Keratinocyte (primary cell): ENCODE measurements at regions not wholly inside any gene's neighbourhood (a gene's known extent, or its start where the extent isn't known, plus 50 kb on each side); places are given as distances from the start of the nearest gene placed in this dataset.
"Not testable (repeated sequence)": the region's sequence is repeated elsewhere in the genome, so short reads cannot be mapped to it uniquely, and the experiment has no call there.

ENCODE experiments used
- DNase-seq: peaks from one replicate; pipeline ENCODE4 v3.0.0-alpha.2; 2011; ENCODE audit warnings: low read depth, missing footprints, low spot score
- FAIRE-seq: peaks from 2 replicates; lab custom pipeline; 2011; peaks lifted over from hg19 to GRCh38; lab: Jason Lieb, UNC
- H2AFZ ChIP-seq: 2 replicates; pipeline ENCODE4 v1.6.0; 2012; ENCODE audit warnings: low read length, control low read depth, inconsistent platforms; ENCODE audit not compliant: control insufficient read depth
- H3K27ac ChIP-seq: 2 replicates; pipeline ENCODE4 v1.5.1; 2011; ENCODE audit warnings: low read length; ENCODE audit not compliant: control insufficient read depth, insufficient read depth
- H3K27me3 ChIP-seq: 3 replicates; pipeline ENCODE4 v1.6.0; 2011; ENCODE audit warnings: low read length; ENCODE audit not compliant: control insufficient read depth, insufficient read depth; ENCODE audit errors: extremely low read depth
- H3K36me3 ChIP-seq, 2 experiments: 2 replicates in 1 of 2; 3 replicates in 1 of 2; pipeline ENCODE4 v1.5.1; 2011; ENCODE audit warnings: low read length in 2 of 2, mild to moderate bottlenecking in 1 of 2; ENCODE audit not compliant: control insufficient read depth in 2 of 2, insufficient read depth in 2 of 2; ENCODE audit errors: extremely low read depth in 1 of 2
- H3K4me1 ChIP-seq: 3 replicates; pipeline ENCODE4 v1.5.1; 2011; ENCODE audit warnings: low read length; ENCODE audit not compliant: control insufficient read depth, insufficient read depth; ENCODE audit errors: extremely low read depth
- H3K4me2 ChIP-seq: 3 replicates; pipeline ENCODE4 v1.6.0; 2011; ENCODE audit warnings: low read depth, low read length; ENCODE audit not compliant: control insufficient read depth, insufficient read depth; ENCODE audit errors: extremely low read depth
- H3K4me3 ChIP-seq, 3 experiments: fragments of 200-600 bp in 1 of 3; sonication (generic) in 1 of 3; 2 replicates in 2 of 3; 3 replicates in 1 of 3; pipeline ENCODE4 v1.5.1; 2011 to 2016; ENCODE audit warnings: low read length in 3 of 3, mild to moderate bottlenecking in 3 of 3, control low read depth in 2 of 3, inconsistent platforms in 1 of 3, low read depth in 1 of 3, mixed read lengths in 1 of 3, mixed run types in 1 of 3, moderate library complexity in 1 of 3; ENCODE audit not compliant: control insufficient read depth in 2 of 3, insufficient read depth in 2 of 3; ENCODE audit errors: extremely low read depth in 1 of 3
- H3K79me2 ChIP-seq: 2 replicates; pipeline ENCODE4 v1.6.0; 2012; ENCODE audit warnings: low read length; ENCODE audit not compliant: control insufficient read depth, insufficient read depth
- H3K9ac ChIP-seq: 3 replicates; pipeline ENCODE4 v1.6.0; 2011; ENCODE audit warnings: low read length; ENCODE audit not compliant: control insufficient read depth, insufficient read depth; ENCODE audit errors: extremely low read depth
- H3K9me1 ChIP-seq: 3 replicates; pipeline ENCODE4 v1.6.0; 2011; ENCODE audit warnings: low read length; ENCODE audit not compliant: control insufficient read depth, insufficient read depth; ENCODE audit errors: extremely low read depth
- H3K9me3 ChIP-seq: 2 replicates; pipeline ENCODE4 v1.5.1; 2012; ENCODE audit warnings: low read depth, low read length; ENCODE audit not compliant: control insufficient read depth
- H4K20me1 ChIP-seq: 3 replicates; pipeline ENCODE4 v1.6.0; 2011; ENCODE audit warnings: low read length; ENCODE audit not compliant: control insufficient read depth, insufficient read depth; ENCODE audit errors: extremely low read depth
- EZH2 ChIP-seq: IDR thresholded peaks from one replicate; pipeline ENCODE4 v1.6.1; 2012; ENCODE audit warnings: inconsistent platforms, mild to moderate bottlenecking, low read length, moderate library complexity
- dilution Hi-C: fragments of 300-500 bp; cut with MboI; formaldehyde crosslinking; loops from one replicate; pipeline ENCODE4 v1.7.0; 2020; ENCODE audit warnings: low sequenced_read_pairs; ENCODE audit not compliant: extremely low pct_ligation_motif_present
- TF ChIP-seq, protein P1 (sequence below), 3 experiments: IDR thresholded peaks in 1 of 3; conservative IDR thresholded peaks in 1 of 3; optimal IDR thresholded peaks in 1 of 3; 2 replicates in 2 of 3; 3 replicates in 1 of 3; pipeline versions ENCODE3 to v1.5.1; 2011; ENCODE audit warnings: low read length in 3 of 3, mild to moderate bottlenecking in 3 of 3, moderate library complexity in 2 of 3, control low read depth in 1 of 3, inconsistent platforms in 1 of 3; ENCODE audit not compliant: insufficient read depth in 2 of 3; ENCODE audit errors: extremely low read depth in 1 of 3

DNA sequence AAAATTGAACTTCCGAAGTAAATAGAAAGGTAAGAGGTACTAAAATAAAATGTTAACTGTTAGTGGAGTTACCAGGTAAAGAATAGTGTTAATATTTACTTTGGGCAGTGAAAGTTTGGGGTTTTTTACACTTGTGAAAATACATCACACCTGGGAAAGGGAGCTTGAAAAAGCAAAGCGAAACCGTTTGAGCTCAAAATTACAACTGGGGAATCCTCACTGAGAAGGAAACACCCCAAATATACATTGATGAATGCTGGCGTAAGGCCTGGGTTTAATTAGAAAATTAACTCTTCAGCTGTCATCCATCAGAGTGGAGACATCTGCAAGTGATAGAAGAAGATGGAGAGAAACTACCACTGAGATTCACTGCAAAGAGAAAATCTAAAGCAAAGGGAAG lies 1153.0 kb downstream of the SLITRK5 start:
- Histone ChIP-seq H3K36me3 (no peaks in the 10 kb centered on the region), H3K4me2 (no peak overlapping the region), H3K79me2 (no peaks in the 10 kb centered on the region), H3K9me3 (no peaks in the 10 kb centered on the region), H3K9ac (no peak overlapping the region), H3K9me1 (no peaks in the 10 kb centered on the region), H3K4me1 (no peaks in the 10 kb centered on the region), H3K27me3 (no peaks in the 10 kb centered on the region), H3K27ac (no peak overlapping the region), H3K4me3 (no peak overlapping the region), H4K20me1 (no peaks in the 10 kb centered on the region), H2AFZ (no peak overlapping the region)
- DNase-seq (no peak), FAIRE-seq (no peak)
- dilution Hi-C loops = no loop called here
- TF ChIP-seq EZH2 = no peak
- TF ChIP-seq, protein P1, sequence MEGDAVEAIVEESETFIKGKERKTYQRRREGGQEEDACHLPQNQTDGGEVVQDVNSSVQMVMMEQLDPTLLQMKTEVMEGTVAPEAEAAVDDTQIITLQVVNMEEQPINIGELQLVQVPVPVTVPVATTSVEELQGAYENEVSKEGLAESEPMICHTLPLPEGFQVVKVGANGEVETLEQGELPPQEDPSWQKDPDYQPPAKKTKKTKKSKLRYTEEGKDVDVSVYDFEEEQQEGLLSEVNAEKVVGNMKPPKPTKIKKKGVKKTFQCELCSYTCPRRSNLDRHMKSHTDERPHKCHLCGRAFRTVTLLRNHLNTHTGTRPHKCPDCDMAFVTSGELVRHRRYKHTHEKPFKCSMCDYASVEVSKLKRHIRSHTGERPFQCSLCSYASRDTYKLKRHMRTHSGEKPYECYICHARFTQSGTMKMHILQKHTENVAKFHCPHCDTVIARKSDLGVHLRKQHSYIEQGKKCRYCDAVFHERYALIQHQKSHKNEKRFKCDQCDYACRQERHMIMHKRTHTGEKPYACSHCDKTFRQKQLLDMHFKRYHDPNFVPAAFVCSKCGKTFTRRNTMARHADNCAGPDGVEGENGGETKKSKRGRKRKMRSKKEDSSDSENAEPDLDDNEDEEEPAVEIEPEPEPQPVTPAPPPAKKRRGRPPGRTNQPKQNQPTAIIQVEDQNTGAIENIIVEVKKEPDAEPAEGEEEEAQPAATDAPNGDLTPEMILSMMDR (optimal IDR thresholded peaks at IDR 0.05 in 1 of 3, IDR thresholded peaks at IDR 0.05 in 1 of 3, conservative IDR thresholded peaks at IDR 0.05 in 1 of 3; ENCODE audit: extremely low read depth in 1 of 3, insufficient read depth in 2 of 3, low read length in 3 of 3) = no peak

DNA sequence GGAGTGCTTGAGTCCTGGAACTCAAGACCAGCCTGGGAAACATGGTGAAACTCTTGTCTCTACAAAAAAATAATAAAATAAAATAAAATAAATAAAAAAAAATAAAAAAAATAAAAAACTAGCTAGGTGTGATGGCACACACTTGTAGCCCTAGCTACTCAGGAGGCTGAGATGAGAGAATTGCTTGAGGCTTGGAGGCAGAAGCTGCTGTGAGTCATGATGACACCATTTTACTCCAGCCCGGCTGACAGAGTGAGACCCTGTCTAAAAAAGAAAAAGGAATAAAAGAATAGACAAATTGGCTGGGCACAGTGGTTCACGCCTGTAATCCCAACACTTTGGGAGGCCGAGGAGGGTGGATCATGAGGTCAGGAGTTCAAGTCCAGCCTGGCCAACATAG lies 1168.9 kb downstream of the SLITRK5 start:
- H3K27me3 ChIP-seq = no peaks in the 10 kb centered on the region
- dilution Hi-C loops = no loop called here
- TF ChIP-seq, protein P1 (optimal IDR thresholded peaks at IDR 0.05 in 1 of 3, IDR thresholded peaks at IDR 0.05 in 1 of 3, conservative IDR thresholded peaks at IDR 0.05 in 1 of 3; ENCODE audit: extremely low read depth in 1 of 3, insufficient read depth in 2 of 3, low read length in 3 of 3) = no peak
- no peak for TF ChIP-seq EZH2
- H3K27ac ChIP-seq = no peak overlapping the region
- FAIRE-seq = no peak
- H4K20me1 ChIP-seq = no peaks in the 10 kb centered on the region
- no peak overlapping the region for H3K9ac ChIP-seq
- H3K4me3 ChIP-seq = no peak overlapping the region
- no peaks in the 10 kb centered on the region for H3K9me3 ChIP-seq
- no peaks in the 10 kb centered on the region for H3K9me1 ChIP-seq
- no peaks in the 10 kb centered on the region for H3K36me3 ChIP-seq
- H2AFZ ChIP-seq = no peak overlapping the region
- H3K79me2 ChIP-seq = no peaks in the 10 kb centered on the region
- no peaks in the 10 kb centered on the region for H3K4me1 ChIP-seq
- no peak for DNase-seq
- no peak overlapping the region for H3K4me2 ChIP-seq

DNA sequence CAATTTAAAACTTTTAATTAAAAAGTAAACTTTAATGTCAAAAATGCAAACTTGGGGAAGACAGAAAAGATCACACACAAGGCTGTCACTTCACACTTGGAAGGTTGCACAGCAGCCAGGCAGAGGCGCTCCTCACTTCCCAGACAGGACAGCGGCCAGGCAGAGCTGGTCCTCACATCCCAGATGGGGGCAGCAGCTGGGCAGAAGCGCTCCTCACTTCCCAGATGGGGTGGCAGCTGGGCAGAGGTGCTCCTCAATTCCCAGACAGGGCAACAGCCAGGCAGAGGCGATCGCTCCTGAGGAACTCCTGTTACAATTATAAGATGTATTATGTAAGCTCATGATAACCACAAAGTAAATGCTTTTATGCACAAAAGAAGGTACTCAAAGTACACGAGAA lies 1181.1 kb downstream of the SLITRK5 start:
- H3K27ac ChIP-seq, H2AFZ ChIP-seq, H3K79me2 ChIP-seq, DNase-seq, H3K4me3 ChIP-seq, FAIRE-seq, H3K9me1 ChIP-seq, H4K20me1 ChIP-seq, H3K36me3 ChIP-seq, H3K4me2 ChIP-seq, H3K27me3 ChIP-seq, dilution Hi-C loops, H3K9ac ChIP-seq, H3K4me1 ChIP-seq, H3K9me3 ChIP-seq: not testable (repeated sequence)
